Neural cell (in vitro differentiated cells): ENCODE measurements at regions not wholly inside any gene's neighbourhood (a gene's known extent, or its start where the extent isn't known, plus 50 kb on each side); places are given as distances from the start of the nearest gene placed in this dataset.

ENCODE experiments used
- H2AFZ ChIP-seq: fragments of 200-600, 300-800 bp; sonication (generic), shearing (Covaris generic); 2 replicates; pipeline ENCODE4 v1.6.0; 2014; ENCODE audit warnings: low read depth, mild to moderate bottlenecking, antibody characterized with exemption, low read length, moderate library complexity
- H3F3A ChIP-seq: fragments of 200-600 bp; shearing (Covaris generic); 2 replicates; pipeline ENCODE4 v1.6.1; 2016; ENCODE audit warnings: mild to moderate bottlenecking, moderate library complexity, mixed read lengths, antibody characterized with exemption, low read length; ENCODE audit not compliant: insufficient read depth, poor library complexity, severe bottlenecking
- H3K27ac ChIP-seq: fragments of 200-600, 300-800 bp; sonication (generic), shearing (Covaris generic); 2 replicates; pipeline ENCODE4 v1.5.1; 2014; ENCODE audit warnings: mild to moderate bottlenecking, low read length, moderate library complexity
- H3K27me3 ChIP-seq: fragments of 300-800, 200-600 bp; sonication (generic), shearing (Covaris generic); 2 replicates; pipeline ENCODE4 v1.6.0; 2014; ENCODE audit warnings: mild to moderate bottlenecking, low read depth, low read length, moderate library complexity; ENCODE audit not compliant: insufficient read depth
- H3K36me3 ChIP-seq: fragments of 300-800, 200-600 bp; sonication (generic), shearing (Covaris generic); 2 replicates; pipeline ENCODE4 v1.5.1; 2014; ENCODE audit warnings: mild to moderate bottlenecking, antibody characterized with exemption, low read length, moderate library complexity; ENCODE audit not compliant: insufficient read depth
- H3K4me2 ChIP-seq: fragments of 300-800, 200-600 bp; sonication (generic), shearing (Covaris generic); 2 replicates; pipeline ENCODE4 v1.6.0; 2014; ENCODE audit warnings: mild to moderate bottlenecking, low read length
- H3K4me3 ChIP-seq: fragments of 300-800, 200-600 bp; sonication (generic), shearing (Covaris generic); 2 replicates; pipeline ENCODE4 v1.5.1; 2014; ENCODE audit warnings: mild to moderate bottlenecking, low read length, moderate library complexity
- H3K79me2 ChIP-seq: fragments of 200-600 bp; shearing (Covaris generic); replicated peaks from 2 replicates; pipeline ENCODE4 v1.6.0; 2014; ENCODE audit warnings: mild to moderate bottlenecking, low read length, moderate library complexity; ENCODE audit not compliant: insufficient read depth
- H3K9ac ChIP-seq: fragments of 300-800, 200-600 bp; sonication (generic), shearing (Covaris generic); 2 replicates; pipeline ENCODE4 v1.6.1; 2016; ENCODE audit warnings: mild to moderate bottlenecking, low read length, mixed read lengths
- H3K9me2 ChIP-seq: fragments of 200-600 bp; shearing (Covaris generic); 2 replicates; pipeline ENCODE4 v1.6.1; 2016; ENCODE audit warnings: mild to moderate bottlenecking, low read length, mixed read lengths; ENCODE audit not compliant: insufficient read depth
- H3K9me3 ChIP-seq: fragments of 200-600, 300-800 bp; sonication (generic), shearing (Covaris generic); 2 replicates; pipeline ENCODE4 v1.6.1; 2016; ENCODE audit warnings: mild to moderate bottlenecking, mixed run types, low read length, moderate library complexity, mixed read lengths
- H4K20me1 ChIP-seq: fragments of 200-600 bp; shearing (Covaris generic); 2 replicates; pipeline ENCODE4 v1.6.1; 2016; ENCODE audit warnings: mild to moderate bottlenecking, mixed run types; ENCODE audit not compliant: insufficient read depth
- EP300 ChIP-seq: fragments of 450-650 bp; conservative IDR thresholded peaks from 2 replicates; pipeline ENCODE4 v1.6.1; 2014; ENCODE audit warnings: antibody characterized with exemption, mild to moderate bottlenecking, moderate library complexity; ENCODE audit not compliant: poor library complexity, severe bottlenecking
- EZH2 ChIP-seq: fragments of 200-600, 300-800 bp; shearing (Covaris generic), sonication (generic); IDR thresholded peaks from 2 replicates; pipeline ENCODE4 v1.6.1; 2014; ENCODE audit warnings: antibody characterized with exemption, low read length, borderline replicate concordance, mild to moderate bottlenecking; ENCODE audit not compliant: insufficient read depth, poor library complexity, severe bottlenecking
- MXI1 ChIP-seq: fragments of 450-650 bp; conservative IDR thresholded peaks from 2 replicates; pipeline ENCODE4 v1.6.1; 2014; ENCODE audit warnings: antibody characterized with exemption, mild to moderate bottlenecking; ENCODE audit not compliant: poor library complexity, severe bottlenecking
- POLR2AphosphoS5 ChIP-seq: IDR thresholded peaks from 2 replicates; pipeline ENCODE4 v1.6.1; 2012
- RAD21 ChIP-seq: fragments of 450-650 bp; conservative IDR thresholded peaks from 2 replicates; pipeline ENCODE4 v1.6.1; 2014; ENCODE audit warnings: antibody characterized with exemption, mild to moderate bottlenecking, moderate library complexity
- SMC3 ChIP-seq: fragments of 450-650 bp; conservative IDR thresholded peaks from 2 replicates; pipeline ENCODE4 v1.6.1; 2014; ENCODE audit warnings: antibody characterized with exemption, mild to moderate bottlenecking, moderate library complexity; ENCODE audit not compliant: poor library complexity
- TAF1 ChIP-seq: IDR thresholded peaks from 2 replicates; pipeline ENCODE4 v1.6.1; 2012; ENCODE audit warnings: low read depth
- TF ChIP-seq, protein P1 (sequence below): fragments of 450-650 bp; IDR thresholded peaks from 2 replicates; pipeline ENCODE4 v1.5.1; 2014; ENCODE audit warnings: antibody characterized with exemption, mild to moderate bottlenecking, moderate library complexity; ENCODE audit not compliant: poor library complexity, severe bottlenecking
- TF ChIP-seq, protein P2 (sequence below): IDR thresholded peaks from 2 replicates; pipeline ENCODE4 v1.6.1; 2012; ENCODE audit warnings: borderline replicate concordance

DNA sequence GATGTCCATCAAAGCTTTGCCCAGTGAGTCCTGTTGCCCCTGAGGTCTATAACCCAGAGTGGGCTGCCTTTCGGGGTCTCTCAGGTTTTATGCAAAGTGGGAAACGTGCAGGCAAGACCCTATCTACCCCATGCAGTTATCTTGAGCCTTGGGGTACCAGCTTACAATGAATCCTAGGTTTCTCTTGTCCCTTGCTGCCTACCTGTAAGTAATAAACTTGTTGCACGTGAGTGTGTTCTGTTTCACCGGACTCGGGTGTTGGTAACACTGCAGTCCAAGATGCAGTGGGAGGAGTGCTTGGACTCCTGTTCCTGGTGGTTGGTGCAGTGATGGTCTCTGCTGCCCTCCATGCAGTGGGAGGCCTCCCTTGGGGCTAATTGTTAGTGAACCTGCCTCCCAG, 85.6 kb upstream of the ALDH1B1 start:
- no peaks in the 10 kb centered on the region for H3F3A ChIP-seq
- no peaks in the 10 kb centered on the region for H3K79me2 ChIP-seq
- no peaks in the 10 kb centered on the region for H4K20me1 ChIP-seq
- H3K27ac ChIP-seq: no peak overlapping the region
- no peaks in the 10 kb centered on the region for H3K9me2 ChIP-seq
- no peaks in the 10 kb centered on the region for H3K9me3 ChIP-seq
- no peak overlapping the region for H3K4me3 ChIP-seq
- no peak overlapping the region for H3K4me2 ChIP-seq
- H3K9ac ChIP-seq: no peak overlapping the region
- TF ChIP-seq EZH2 (no peak), SMC3 (no peak), EP300 (no peak), RAD21 (no peak), MXI1 (no peak), TAF1 (no peak), POLR2AphosphoS5 (no peak)
- TF ChIP-seq, protein P1, sequence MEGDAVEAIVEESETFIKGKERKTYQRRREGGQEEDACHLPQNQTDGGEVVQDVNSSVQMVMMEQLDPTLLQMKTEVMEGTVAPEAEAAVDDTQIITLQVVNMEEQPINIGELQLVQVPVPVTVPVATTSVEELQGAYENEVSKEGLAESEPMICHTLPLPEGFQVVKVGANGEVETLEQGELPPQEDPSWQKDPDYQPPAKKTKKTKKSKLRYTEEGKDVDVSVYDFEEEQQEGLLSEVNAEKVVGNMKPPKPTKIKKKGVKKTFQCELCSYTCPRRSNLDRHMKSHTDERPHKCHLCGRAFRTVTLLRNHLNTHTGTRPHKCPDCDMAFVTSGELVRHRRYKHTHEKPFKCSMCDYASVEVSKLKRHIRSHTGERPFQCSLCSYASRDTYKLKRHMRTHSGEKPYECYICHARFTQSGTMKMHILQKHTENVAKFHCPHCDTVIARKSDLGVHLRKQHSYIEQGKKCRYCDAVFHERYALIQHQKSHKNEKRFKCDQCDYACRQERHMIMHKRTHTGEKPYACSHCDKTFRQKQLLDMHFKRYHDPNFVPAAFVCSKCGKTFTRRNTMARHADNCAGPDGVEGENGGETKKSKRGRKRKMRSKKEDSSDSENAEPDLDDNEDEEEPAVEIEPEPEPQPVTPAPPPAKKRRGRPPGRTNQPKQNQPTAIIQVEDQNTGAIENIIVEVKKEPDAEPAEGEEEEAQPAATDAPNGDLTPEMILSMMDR: no peak
- TF ChIP-seq, protein P2, sequence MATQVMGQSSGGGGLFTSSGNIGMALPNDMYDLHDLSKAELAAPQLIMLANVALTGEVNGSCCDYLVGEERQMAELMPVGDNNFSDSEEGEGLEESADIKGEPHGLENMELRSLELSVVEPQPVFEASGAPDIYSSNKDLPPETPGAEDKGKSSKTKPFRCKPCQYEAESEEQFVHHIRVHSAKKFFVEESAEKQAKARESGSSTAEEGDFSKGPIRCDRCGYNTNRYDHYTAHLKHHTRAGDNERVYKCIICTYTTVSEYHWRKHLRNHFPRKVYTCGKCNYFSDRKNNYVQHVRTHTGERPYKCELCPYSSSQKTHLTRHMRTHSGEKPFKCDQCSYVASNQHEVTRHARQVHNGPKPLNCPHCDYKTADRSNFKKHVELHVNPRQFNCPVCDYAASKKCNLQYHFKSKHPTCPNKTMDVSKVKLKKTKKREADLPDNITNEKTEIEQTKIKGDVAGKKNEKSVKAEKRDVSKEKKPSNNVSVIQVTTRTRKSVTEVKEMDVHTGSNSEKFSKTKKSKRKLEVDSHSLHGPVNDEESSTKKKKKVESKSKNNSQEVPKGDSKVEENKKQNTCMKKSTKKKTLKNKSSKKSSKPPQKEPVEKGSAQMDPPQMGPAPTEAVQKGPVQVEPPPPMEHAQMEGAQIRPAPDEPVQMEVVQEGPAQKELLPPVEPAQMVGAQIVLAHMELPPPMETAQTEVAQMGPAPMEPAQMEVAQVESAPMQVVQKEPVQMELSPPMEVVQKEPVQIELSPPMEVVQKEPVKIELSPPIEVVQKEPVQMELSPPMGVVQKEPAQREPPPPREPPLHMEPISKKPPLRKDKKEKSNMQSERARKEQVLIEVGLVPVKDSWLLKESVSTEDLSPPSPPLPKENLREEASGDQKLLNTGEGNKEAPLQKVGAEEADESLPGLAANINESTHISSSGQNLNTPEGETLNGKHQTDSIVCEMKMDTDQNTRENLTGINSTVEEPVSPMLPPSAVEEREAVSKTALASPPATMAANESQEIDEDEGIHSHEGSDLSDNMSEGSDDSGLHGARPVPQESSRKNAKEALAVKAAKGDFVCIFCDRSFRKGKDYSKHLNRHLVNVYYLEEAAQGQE: no peak
- H2AFZ ChIP-seq: no peak overlapping the region
- H3K36me3 ChIP-seq: no peaks in the 10 kb centered on the region
- no peaks in the 10 kb centered on the region for H3K27me3 ChIP-seq

DNA sequence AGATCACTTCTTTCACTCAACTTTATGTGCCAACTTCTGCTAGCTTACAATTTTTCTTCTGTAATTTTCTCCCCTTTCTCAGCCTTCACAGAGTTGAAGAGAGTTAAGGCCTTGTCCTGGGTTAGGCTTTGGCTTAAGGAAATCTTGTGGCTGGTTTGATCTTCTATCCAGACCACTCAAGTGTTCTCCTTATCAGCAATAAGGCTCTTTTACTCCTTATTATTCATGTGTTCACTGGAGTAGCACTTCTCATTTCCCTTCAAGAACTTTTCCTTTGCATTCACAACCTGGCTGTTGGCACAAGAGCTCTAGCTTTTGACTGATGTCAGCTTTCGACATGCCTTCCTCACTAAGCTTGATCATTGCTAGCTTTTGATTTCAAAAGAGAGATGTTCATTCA, 86.9 kb upstream of the ALDH1B1 start:
- H4K20me1 ChIP-seq: no peaks in the 10 kb centered on the region
- H2AFZ ChIP-seq: no peak overlapping the region
- no peak overlapping the region for H3K27ac ChIP-seq
- TF ChIP-seq POLR2AphosphoS5 (no peak), EP300 (no peak), EZH2 (no peak), RAD21 (no peak), MXI1 (no peak), TAF1 (no peak)
- TF ChIP-seq, protein P1: no peak
- TF ChIP-seq, protein P2: no peak
- no peaks in the 10 kb centered on the region for H3K36me3 ChIP-seq
- no peaks in the 10 kb centered on the region for H3K79me2 ChIP-seq
- H3K9me3 ChIP-seq: no peaks in the 10 kb centered on the region
- no peak overlapping the region for H3K9ac ChIP-seq
- H3K9me2 ChIP-seq: no peaks in the 10 kb centered on the region
- H3F3A ChIP-seq: no peaks in the 10 kb centered on the region
- H3K4me3 ChIP-seq: no peak overlapping the region
- H3K4me2 ChIP-seq: no peak overlapping the region
- no peaks in the 10 kb centered on the region for H3K27me3 ChIP-seq
